NCI-H1105 treated with DMSO at 0.1 percent for 48 hours (cell line): ENCODE measurements at regions not wholly inside any gene's neighbourhood (a gene's known extent, or its start where the extent isn't known, plus 50 kb on each side); places are given as distances from the start of the nearest gene placed in this dataset.
"Not testable (repeated sequence)": the region's sequence is repeated elsewhere in the genome, so short reads cannot be mapped to it uniquely, and the experiment has no call there.

Experiments
- DNase-seq: peaks from one replicate; lab custom pipeline; 2025; lab: John Stamatoyannopoulos, UW

DNA sequence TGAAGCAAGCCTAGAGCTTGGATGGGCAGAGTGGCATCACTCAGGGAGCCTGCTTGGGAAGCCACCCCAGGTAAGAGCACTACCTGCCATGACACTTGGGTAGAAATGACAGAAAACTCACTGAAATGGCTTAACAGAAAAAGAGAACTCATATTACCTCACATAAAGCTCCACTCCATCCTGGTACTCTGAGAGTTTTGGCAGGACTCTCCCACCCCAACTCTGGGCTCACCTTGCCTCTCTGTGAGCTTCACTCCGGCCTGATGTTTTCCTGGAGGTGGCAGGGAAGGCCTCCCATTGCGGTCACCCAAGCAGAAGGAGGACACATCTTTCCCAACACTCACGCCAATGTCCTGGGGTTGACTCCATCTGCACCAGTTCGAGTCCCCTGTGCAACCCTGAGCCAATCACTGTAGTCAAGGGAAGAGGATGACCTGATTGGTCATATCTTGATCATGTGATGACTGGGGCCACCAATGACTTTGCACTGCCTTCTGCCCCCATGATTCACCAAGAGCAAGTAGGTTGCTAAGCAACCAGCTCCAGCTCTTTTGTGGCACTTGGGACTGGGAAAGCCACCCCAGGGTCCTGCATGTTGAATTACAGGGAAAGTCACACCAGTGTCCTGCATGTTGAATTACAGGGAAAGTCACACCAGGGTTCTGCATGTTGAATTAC lies 446.1 kb upstream of the SULF2 start:
- no peak for DNase-seq

DNA sequence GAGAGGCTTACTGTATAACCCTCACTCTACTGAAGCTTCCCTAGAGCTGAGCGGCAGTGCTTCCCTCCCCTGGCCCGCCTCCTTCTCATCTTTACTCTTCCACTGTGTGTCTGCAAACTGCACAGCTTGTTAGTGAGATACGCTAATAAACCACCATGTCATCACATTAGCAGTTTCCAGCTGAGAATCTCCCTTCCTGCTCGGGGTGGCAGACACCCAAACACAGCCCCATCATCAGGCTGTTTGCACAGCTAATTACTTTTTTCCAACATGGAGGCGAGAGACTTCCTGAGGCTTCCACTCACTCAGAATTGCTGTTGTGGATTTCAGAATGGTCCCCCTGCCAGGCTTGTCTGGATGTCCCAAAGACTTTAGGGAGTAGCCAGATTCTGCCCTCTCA lies 444.9 kb upstream of the SULF2 start:
- DNase-seq: no peak

DNA sequence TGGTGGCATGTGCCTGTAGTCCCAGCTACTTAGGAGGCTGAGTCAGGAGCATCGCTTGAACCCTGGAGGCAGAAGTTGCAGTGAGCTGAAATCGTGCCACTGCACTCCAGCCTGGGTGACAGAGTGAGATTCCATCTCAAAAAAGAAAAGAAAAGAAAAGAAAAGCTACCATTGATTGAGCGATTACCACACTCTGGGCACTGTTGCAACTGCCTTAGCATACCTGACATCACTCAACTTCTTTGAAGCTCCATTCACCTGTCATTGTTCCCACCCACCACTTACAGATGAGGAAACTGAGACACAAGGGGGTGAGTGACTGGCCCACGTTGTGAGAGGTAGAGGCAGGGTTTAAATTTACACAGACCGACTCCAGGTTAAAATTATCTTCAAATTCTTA lies 442.1 kb upstream of the SULF2 start:
- no peak for DNase-seq

DNA sequence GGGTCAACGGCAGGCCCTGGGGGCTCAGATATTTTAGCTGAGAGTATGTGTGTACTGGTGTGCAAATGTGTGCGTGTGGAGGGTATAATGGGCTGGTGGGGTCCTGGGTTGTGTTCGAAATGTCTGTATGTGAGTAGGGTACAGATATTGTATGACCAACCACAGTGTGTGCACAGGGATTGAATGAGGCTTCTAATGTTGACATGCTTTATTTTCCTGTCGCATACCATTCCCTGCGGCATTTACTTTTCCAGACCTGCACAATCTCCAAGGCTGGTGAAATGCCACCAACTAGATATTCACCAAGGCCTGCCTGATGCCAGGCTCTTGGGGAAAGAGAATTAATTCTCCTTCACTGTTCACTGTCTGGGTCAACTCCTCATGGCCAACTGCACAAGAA lies 441.4 kb upstream of the SULF2 start:
- no peak for DNase-seq

DNA sequence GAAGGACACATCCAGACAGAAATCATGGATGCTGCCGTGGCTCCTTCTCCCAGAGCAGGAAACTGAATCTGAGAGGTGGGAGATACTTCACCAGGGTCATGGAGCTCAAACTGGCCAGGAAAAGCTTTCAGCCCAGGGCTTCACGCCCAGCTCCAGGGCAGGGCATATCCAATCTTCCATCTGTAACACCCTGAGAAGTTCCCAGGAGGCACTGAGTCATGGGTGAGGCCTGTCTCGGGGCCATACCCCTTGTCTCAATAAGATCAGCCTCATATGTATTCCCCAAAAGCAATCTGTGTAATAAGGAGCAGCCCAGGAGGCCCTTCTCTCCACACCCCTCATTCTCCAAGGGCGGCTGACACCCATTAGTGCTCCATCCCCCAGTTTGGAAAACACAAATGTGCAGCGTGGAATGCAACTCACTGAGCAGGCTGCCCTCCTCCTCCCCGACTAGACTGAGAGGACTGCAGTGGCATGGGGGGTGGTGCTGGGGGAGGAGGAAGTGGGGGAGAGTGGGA lies 439.3 kb upstream of the SULF2 start:
- no peak for DNase-seq

DNA sequence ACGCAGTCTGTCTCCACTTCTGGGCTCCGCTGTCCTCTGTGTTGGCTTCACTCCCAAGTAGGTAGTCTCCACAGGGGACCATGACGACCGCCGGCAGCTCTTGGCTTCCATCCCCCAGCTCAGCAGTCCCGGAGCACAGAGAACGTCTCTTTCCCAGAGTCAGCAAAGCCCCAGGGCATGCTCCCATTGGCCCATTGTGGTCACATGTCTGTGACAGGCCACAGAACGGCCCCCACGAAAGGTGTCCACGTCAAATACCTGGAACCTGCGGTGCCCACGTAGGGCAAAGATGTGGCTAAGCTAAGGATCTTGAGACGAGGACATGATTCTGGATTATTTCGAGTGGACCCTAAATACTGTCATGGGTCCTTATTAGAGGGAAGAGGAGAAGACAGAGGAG lies 438.4 kb upstream of the SULF2 start:
- DNase-seq: no peak

DNA sequence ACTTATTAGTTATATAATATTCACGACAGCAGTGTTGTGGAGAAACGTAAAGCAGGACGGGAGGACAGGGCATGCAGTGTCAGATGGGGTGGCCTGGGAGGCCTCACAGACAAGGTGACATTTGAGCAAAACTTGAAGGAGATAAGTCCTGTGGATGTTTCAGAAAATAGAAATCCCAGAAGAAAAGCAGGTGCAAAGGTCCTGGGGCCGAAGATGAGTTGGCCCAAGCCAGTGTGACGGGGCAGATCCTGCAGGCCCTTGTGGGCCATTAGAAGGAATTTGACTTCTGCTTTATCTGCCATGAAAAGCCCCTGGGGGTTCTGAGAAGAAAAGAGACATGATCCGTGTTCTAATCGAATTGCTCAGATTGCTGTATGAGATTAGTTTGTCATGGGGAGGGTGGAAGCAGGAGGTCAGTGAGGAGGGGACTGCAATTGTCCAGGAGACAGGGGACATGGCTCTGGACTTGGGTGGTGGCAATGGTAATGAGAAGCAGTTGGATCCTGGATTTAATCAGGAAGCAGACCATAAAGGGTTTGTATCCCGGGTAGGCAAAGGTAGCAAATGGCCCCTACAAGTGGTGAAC lies 437.4 kb upstream of the SULF2 start:
- no peak for DNase-seq

DNA sequence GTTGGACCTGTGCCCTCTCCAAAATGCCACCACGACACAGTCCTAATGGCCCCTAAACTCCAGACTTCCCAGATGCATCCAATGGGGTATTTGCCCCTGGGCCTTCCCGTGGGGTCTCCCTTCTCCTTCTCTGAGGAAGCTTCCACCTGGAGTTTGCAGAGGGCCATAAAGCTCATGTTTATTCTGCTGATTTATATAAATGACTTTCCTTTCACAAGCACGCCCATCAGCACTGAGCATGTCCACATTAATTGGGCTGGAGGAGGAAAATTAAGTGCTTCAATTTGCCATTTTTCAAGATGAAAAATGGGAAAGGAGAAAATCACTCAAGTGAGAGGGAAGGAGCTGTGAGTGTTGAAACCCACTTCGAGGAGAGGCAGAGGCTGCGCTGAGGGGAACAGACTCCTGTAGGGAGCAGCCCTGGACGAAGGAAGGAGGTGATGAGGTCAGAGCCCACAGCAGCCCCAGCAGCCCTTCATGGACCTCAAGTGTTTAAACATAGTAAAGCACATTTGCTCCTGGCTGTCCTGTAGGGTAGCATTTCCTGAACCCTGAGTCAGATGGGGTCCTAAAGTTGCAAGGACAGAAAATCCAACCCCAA lies 434.9 kb upstream of the SULF2 start:
- no peak for DNase-seq

DNA sequence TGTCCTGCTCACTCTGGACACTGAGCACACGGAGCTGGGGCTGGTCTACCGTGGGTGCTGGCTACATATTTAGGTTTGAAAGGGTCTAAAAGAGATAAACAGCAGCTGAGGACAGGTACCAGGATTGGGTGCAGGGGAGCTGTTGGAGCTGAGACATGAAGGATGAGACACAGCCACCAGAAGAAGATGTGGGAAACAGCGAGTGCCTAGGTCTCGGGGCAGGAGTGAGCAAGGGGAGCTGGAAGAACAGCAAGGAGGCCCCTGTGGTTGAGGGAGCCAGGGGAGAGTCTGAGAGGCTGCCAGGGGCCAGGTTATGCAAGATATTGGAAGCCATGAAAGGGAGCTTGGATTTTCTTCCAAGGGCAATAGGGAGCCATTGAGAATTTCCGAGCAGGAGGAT lies 434.0 kb upstream of the SULF2 start:
- DNase-seq: no peak

DNA sequence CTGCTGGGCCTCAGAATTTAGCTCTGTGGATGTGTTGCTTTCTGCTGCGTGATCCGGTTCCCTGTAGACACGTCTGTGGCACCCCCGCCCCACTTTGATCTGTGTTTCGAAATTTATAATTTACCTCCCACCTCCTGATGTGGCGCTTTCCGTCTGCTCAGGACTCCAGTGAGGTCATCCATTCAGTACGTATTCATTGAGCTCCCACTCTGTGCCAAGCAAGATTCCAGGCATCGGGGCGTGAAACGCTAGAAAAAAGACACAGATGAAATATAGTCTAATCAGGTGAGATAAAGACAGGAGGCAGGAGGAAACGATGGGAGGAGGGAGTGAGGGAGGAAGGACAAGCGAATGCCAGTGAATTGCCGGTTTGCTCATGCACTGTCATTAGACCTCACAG lies 431.9 kb upstream of the SULF2 start:
- DNase-seq: no peak

DNA sequence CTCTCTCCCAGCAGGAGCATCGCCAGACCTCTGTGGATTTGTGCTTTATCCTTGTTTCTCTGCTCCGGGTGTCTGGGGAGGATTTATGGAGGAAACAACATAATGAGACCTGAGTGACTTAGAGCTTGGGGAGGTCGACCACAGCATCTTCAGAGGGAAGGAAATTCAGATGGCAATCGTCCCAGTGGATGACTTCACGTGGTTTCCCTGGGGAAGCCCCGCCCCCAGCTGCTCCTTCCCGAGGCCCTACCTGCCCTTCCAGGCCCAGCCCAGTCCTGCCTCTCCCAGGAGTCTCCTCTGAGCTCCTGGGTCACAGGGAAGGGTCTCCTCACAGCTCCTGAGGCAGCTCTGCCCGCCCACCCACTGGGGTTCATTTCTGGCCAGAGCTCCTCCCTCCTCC lies 430.3 kb upstream of the SULF2 start:
- no peak for DNase-seq

DNA sequence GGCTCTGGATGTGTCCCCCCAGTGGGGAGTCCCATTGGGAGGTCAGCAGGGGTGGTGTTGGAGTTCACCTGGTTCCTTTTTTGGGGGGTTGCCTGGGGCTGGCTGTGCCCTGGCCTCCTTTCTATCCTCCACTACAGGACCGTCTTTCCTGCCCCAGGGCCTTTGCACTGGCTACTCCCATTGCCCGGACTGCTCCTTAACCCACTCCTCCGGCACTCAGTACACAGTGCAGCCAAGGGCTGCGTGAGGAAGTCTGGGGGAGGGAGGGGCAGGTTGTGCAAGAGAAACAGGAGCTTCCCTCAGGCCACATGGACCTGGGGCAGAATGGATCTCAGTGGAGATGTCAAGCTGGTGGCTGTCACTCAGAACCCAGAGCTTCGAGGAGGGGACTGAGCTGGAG lies 429.3 kb upstream of the SULF2 start:
- no peak for DNase-seq

DNA sequence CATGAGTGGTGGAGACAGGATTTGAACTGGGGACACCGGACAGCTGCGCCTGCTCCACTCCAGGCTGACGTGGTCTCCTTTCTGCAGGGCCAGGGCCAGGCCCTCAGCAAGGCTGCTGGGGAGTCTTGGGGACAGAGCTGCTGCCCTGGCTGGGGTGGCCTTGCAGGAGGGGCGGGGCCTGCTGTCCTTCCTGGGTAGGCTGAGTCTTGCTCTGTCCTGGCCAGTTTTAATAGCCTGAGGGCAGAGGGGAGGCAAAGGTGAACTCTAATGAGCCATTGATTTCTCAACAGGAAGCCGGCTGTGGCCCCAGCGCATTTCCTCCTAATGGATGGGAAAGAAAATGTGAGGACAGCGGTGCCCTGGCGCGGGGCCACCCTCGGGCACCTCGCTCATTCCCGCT lies 428.4 kb upstream of the SULF2 start:
- not testable (repeated sequence) for DNase-seq

DNA sequence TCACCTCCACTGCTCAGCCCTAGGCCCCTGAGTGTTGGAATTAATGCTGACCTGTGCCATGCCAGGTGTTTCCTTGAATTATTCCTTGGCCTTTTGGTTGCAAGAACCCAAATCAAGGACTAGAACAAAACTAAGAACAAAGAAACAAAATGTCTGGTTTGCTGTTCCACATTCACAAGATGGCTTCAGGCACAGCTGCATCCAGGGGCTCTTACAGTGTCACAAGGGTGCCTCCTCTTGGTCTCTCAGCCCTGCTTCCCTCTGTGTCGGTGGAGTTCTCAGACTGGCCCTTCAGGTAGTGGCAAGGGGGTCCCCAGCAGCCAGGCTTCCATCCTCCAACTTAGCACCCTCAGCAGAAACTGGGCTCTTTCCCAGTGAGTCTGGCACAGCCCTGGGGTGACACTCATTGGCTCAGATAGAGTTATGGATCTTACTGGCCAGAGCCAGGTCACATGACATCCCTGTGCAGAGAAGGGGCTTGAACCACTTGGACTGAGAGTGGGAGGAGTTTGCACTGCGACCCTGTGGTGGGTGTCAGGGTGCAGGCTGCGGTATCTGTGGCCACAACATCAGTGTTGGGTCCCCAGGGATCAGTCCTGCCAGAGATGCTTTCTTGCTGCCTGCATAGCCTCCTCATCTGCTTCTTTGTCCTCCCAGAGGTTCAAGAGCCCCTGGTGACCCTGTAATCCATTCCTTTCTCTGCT lies 427.7 kb upstream of the SULF2 start:
- DNase-seq: no peak

DNA sequence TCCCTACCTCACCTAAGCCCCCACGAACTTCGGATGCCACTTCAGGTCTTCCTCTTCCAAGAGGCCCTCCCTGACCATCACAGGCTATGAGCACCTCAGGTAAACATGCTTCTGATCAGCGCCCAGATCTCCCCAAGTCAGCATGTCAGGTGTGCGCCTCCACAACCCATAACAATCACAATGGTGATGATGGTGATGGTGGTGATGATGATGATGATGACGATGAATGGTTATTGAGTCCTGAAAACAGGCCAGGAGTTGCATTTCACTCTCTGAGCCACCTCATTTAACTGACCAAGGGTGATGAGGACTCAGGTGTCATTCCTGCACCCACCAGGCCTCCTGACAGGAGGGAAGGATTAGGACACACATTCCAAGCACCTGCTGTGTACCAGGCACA lies 426.6 kb upstream of the SULF2 start:
- DNase-seq: no peak

DNA sequence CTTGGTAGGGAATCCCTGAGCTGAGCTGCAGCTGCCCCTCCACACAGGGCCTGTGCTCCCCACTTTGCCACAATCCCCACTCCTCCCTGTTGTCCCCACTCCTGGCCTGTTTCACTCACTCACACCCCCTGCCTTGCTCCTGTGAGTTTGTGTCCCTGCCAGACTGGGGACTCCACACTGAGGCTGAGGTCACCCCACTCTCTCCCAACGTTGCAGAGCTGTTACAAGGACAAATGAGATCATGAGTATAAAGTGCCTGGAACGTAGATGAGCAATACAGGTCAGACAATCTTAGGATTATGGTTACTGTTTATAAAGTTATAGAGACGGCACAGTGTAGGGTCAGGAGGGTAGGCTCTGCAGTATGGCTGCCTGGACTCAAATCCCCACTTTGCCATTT lies 426.0 kb upstream of the SULF2 start:
- DNase-seq: no peak

DNA sequence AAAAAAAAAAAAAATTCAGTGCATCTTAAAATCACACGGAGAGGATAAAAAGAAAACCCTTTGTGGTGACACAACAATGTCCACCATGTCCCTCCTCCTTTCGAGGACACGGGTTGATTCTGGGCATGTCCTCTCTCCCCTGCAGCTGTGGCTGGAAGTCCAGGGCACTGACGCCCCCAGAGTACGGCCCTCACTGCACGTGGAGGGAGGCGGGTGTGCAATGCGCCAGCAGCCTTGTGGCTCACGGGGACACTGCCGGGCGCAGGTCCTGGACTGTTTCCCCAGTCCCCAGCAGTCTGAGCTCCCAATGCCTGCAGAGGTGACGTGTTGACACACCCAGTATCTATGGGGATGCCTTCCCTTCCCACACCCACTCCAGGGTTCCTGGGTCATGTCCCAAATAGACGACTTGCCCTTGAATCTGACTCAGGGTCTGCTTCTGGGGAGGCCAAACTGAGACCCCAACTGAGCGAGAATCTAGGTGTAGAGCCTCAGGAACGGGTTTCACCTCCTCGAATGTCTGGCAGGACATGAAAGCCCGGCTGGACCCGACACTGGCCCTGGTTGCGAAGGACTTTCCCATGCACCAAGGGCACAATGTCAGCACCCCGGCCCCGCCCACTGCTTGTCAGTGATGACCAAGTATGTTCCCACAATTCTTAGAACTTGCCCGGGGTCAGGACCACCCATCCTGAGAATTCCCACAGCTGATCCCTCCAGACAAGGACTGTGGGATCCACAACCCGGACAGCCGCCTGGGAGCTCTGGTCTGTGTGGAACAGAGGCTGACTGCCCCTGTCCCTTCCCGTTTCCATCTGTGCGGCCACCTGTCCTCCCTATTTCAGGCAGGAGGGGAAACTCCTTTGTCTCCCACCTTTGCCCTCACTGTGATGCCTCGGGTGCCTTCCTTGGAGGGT lies 425.1 kb upstream of the SULF2 start:
- DNase-seq: no peak

DNA sequence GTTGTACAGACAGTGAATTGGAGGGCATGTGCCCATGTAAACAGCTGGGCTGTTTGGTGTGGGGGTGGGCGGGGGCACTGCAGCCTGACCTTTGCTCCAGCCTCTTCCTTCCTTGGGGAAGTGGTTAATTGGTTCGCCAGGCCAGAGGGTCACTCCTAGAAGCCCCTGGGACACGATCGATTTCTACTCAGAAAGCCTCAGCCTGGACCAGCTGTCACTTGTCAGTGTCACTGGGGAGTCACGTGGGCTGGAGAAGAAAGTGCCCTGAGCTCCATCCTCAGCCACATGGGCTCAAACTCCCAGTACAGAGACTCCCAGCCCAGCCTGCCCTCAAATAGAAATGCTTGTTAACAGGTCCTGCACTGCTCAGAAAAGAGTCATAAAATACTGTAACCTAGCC lies 423.8 kb upstream of the SULF2 start:
- DNase-seq: no peak

DNA sequence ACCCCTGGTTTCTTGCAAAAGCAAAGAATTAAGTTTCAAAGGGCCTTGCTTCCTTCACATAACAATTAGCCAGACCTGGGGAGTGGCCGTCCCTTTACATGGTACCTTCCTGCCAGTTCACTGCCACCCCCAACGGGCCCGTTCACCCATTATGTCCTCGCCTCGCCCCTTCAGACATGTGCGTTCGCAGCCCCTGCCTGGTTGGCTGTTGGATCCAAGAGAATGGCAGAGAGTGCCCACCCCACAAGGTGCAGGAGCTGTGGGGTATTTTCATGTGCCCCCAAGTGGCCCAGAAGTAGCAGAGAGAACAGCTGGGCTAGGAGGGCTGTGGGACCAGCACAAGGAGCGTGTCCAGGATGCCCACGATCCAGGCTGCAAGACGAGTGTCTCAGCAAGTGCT lies 422.9 kb upstream of the SULF2 start:
- DNase-seq: no peak

DNA sequence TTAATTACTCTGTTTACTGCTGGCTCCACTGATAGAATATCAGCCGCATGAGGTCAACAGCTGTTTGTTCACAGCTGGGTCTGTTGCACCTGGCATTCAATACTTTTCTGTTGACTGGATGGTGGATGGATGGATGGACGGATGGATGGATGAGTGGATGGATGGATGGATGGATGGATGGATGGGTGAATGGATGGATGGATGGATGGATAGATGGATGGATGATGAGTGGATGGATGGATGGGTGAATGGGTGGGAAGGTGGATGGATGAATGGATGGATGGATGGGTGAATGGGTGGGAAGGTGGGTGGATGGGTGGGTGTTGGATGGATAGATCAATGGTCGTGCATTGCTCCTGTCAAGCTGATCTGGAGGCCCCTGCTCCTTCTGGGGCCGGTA lies 422.2 kb upstream of the SULF2 start:
- DNase-seq: no peak

DNA sequence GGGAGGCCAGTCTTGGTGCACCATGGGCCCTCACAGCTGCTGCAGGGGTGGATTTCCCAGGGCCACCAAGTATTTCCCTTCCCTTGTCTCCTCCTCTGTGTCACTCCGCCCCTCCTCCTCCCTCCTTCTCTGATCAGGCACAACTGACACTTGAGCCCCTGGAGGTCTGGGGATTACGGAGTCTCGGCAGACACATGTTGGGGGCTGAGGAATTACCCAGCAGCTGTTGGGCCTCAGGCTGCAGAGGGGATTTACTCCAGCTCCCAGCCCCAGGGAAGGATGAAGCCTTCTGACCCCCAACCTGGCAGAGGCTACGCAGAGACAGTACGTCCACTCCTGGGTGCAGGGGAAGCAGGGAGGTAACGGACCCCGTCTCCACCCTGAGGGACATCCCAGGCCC lies 420.5 kb upstream of the SULF2 start:
- no peak for DNase-seq

DNA sequence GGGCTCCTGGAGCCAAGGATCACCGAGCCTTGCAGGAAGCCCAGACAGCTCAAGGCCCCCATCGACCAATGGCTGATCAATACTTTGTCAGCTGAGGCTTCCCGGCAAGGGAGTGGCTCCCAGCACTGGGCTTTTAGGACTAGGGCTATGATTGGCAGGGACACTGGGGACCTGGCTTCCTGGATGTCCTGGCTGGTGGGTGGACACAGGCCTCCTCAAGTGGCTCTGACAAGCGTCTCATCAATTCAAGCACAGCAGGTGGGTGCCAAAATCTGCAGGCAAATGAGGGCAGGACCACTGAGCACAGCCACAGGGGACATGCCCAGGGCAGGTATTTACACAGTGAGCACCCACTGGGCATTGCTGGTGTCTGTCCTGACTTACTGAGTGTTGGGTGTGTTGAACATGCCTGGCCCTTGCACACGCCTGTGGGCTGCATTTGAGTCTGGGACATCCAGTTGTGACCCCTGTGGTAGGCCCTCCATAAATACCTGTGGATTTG lies 420.1 kb upstream of the SULF2 start:
- no peak for DNase-seq
